GM18499 (cell line): ENCODE measurements at regions not wholly inside any gene's neighbourhood (a gene's known extent, or its start where the extent isn't known, plus 50 kb on each side); places are given as distances from the start of the nearest gene placed in this dataset.
"Not testable (repeated sequence)": the region's sequence is repeated elsewhere in the genome, so short reads cannot be mapped to it uniquely, and the experiment has no call there.

ENCODE experiments used
- ATAC-seq: cut with Tn5 transposase; IDR thresholded peaks from one replicate; pipeline ENCODE4 v1.9.1; 2021; ENCODE audit warnings: moderate number of reproducible peaks; ENCODE audit not compliant: insufficient read depth, unreplicated experiment

GRCh38 chr5:105283134-105283533 lies 1720.5 kb upstream of the NUDT12 start:
- ATAC-seq: no peak

GRCh38 chr5:105274079-105274478 lies 1711.5 kb upstream of the NUDT12 start:
- ATAC-seq: no peak

- no peak for ATAC-seq
These were observed 1700.9 kb upstream of the NUDT12 start for GRCh38 chr5:105263515-105263914.

GRCh38 chr5:105259581-105260217 lies 1697.1 kb upstream of the NUDT12 start:
- no peak for ATAC-seq

GRCh38 chr5:105238561-105238960 lies 1676.0 kb upstream of the NUDT12 start:
- no peak for ATAC-seq

- ATAC-seq: no peak
These were observed 1668.0 kb upstream of the NUDT12 start for GRCh38 chr5:105230516-105231157.

- ATAC-seq: no peak
These were observed 1655.4 kb upstream of the NUDT12 start for GRCh38 chr5:105218018-105218417.

- ATAC-seq: no peak
These were observed 1650.5 kb upstream of the NUDT12 start for GRCh38 chr5:105213078-105213477.

- ATAC-seq: no peak
These were observed 1644.5 kb upstream of the NUDT12 start for GRCh38 chr5:105207066-105207465.

GRCh38 chr5:105197531-105197930 lies 1634.9 kb upstream of the NUDT12 start:
- no peak for ATAC-seq

- no peak for ATAC-seq
These were observed 1633.2 kb upstream of the NUDT12 start for GRCh38 chr5:105195765-105196164.

- ATAC-seq: no peak
These were observed 1610.3 kb upstream of the NUDT12 start for GRCh38 chr5:105172918-105173317.

- ATAC-seq: no peak
These were observed 1606.2 kb upstream of the NUDT12 start for GRCh38 chr5:105168806-105169205.

- no peak for ATAC-seq
These were observed 1604.5 kb upstream of the NUDT12 start for GRCh38 chr5:105167092-105167491.

GRCh38 chr5:105163547-105163946 lies 1601.0 kb upstream of the NUDT12 start:
- ATAC-seq: no peak

GRCh38 chr5:105162557-105162956 lies 1600.0 kb upstream of the NUDT12 start:
- not testable (repeated sequence) for ATAC-seq

GRCh38 chr5:105158526-105158925 lies 1595.9 kb upstream of the NUDT12 start:
- ATAC-seq: no peak

GRCh38 chr5:105150323-105150722 lies 1587.7 kb upstream of the NUDT12 start:
- no peak for ATAC-seq

GRCh38 chr5:105146867-105147266 lies 1584.3 kb upstream of the NUDT12 start:
- ATAC-seq: no peak

- no peak for ATAC-seq
These were observed 1582.6 kb upstream of the NUDT12 start for GRCh38 chr5:105145152-105145551.

GRCh38 chr5:105134328-105134727 lies 1571.7 kb upstream of the NUDT12 start:
- no peak for ATAC-seq

- no peak for ATAC-seq
These were observed 1570.5 kb upstream of the NUDT12 start for GRCh38 chr5:105133087-105133486.
